A549 (cell line): ENCODE measurements at regions not wholly inside any gene's neighbourhood (a gene's known extent, or its start where the extent isn't known, plus 50 kb on each side); places are given as distances from the start of the nearest gene placed in this dataset.

Experiments
- ATAC-seq, 2 experiments: fragments of 200-7000 bp in 1 of 2; fragments of >200 bp in 1 of 2; cut with Nextera tagmentation in 1 of 2; cut with Tn5 transposase in 1 of 2; 3 replicates each; pipeline versions ENCODE4 v1.8.0 to v1.9.1; 2018 to 2020; ENCODE audit warnings: mild to moderate bottlenecking in 1 of 2, moderate library complexity in 1 of 2
- CTCF ChIA-PET: fragments of 300-600 bp; sonication (Branson Sonifier 250); formaldehyde crosslinking; extraction: SDS; loops from one replicate; lab custom pipeline; 2021; ENCODE audit warnings: antibody characterized with exemption, inconsistent platforms; lab: Yijun Ruan, JAX
- POLR2A ChIA-PET: fragments of 350-600 bp; formaldehyde crosslinking; extraction: SDS; loops from one replicate; lab custom pipeline; 2021; ENCODE audit warnings: antibody characterized with exemption, inconsistent platforms; lab: Yijun Ruan, JAX
- DNase-seq, 2 experiments: peaks; one replicate each; pipeline versions ENCODE4 v3.0.0 to v3.0.0-alpha.2; 2011 to 2016; ENCODE audit warnings: low read depth in 1 of 2, low spot score in 1 of 2
- FAIRE-seq: peaks from 2 replicates; lab custom pipeline; 2011; peaks lifted over from hg19 to GRCh38; lab: Jason Lieb, UNC
- H3K27ac ChIP-seq, 2 experiments: fragments of >200 bp; sonication (Bioruptor Twin); formaldehyde crosslinking; 3 replicates each; pipeline ENCODE4 v1.5.1; 2016 to 2017
- H3K4me1 ChIP-seq: fragments of >200 bp; sonication (Bioruptor Twin); formaldehyde crosslinking; 3 replicates; pipeline ENCODE4 v1.6.1; 2016
- H3K4me2 ChIP-seq: fragments of >200 bp; sonication (Bioruptor Twin); formaldehyde crosslinking; 3 replicates; pipeline ENCODE4 v1.6.1; 2016
- H3K4me3 ChIP-seq: fragments of >200 bp; sonication (Bioruptor Twin); formaldehyde crosslinking; 3 replicates; pipeline ENCODE4 v1.5.1; 2016
- H3K9me3 ChIP-seq: fragments of >200 bp; sonication (Bioruptor Twin); formaldehyde crosslinking; 3 replicates; pipeline ENCODE4 v1.6.1; 2016
- BCL3 ChIP-seq: fragments of >200 bp; sonication (Bioruptor Twin); formaldehyde crosslinking; IDR thresholded peaks from 3 replicates; pipeline ENCODE4 v1.6.1; 2016
- BHLHE40 ChIP-seq: IDR thresholded peaks from 2 replicates; pipeline ENCODE4 v1.6.1; 2012; ENCODE audit warnings: low read depth, low read length, inconsistent platforms
- CBX2 ChIP-seq: fragments of 200-600 bp; sonication (generic); IDR thresholded peaks from 2 replicates; pipeline ENCODE4 v1.6.1; 2016; ENCODE audit warnings: low read depth, mild to moderate bottlenecking, borderline replicate concordance
- CBX8 ChIP-seq: fragments of 200-600 bp; sonication (generic); IDR thresholded peaks from 2 replicates; pipeline ENCODE4 v1.6.1; 2016
- E2F6 ChIP-seq: IDR thresholded peaks from 2 replicates; pipeline ENCODE4 v1.6.1; 2012; ENCODE audit warnings: low read depth, borderline replicate concordance
- EHF ChIP-seq: fragments of 250-450 bp; sonication (Bioruptor Pico); IDR thresholded peaks from 2 replicates; pipeline ENCODE4 v1.5.0; 2020; ENCODE audit warnings: mild to moderate bottlenecking
- EHMT2 ChIP-seq: fragments of 200-600 bp; sonication (generic); IDR thresholded peaks from 2 replicates; pipeline ENCODE4 v1.6.1; 2016; ENCODE audit warnings: antibody characterized with exemption, low read depth, mild to moderate bottlenecking, moderate library complexity
- ESRRA ChIP-seq: fragments of 150-350 bp; IDR thresholded peaks from 2 replicates; pipeline ENCODE4 v1.6.1; 2014; ENCODE audit warnings: mild to moderate bottlenecking, low read length, borderline replicate concordance
- HDAC2 ChIP-seq: fragments of 200-600 bp; sonication (generic); IDR thresholded peaks from 2 replicates; pipeline ENCODE4 v1.6.1; 2016
- HEYL ChIP-seq: fragments of 250-450 bp; sonication (Bioruptor Pico); IDR thresholded peaks from 2 replicates; pipeline ENCODE4 v1.8.0; 2021; ENCODE audit warnings: mild to moderate bottlenecking, moderate library complexity
- HMGXB4 ChIP-seq: fragments of 250-450 bp; sonication (Bioruptor Pico); IDR thresholded peaks from 2 replicates; pipeline ENCODE4 v1.5.0; 2021; ENCODE audit warnings: mild to moderate bottlenecking, moderate library complexity, borderline replicate concordance
- HOXB13 ChIP-seq: fragments of 250-450 bp; sonication (Bioruptor Pico); IDR thresholded peaks from 2 replicates; pipeline ENCODE4 v1.5.0; 2020; ENCODE audit warnings: low read depth, mild to moderate bottlenecking, moderate library complexity
- HOXB5 ChIP-seq: fragments of 250-450 bp; sonication (Bioruptor Pico); IDR thresholded peaks from 2 replicates; pipeline ENCODE4 v1.5.0; 2020; ENCODE audit warnings: mild to moderate bottlenecking, moderate library complexity
- JUN ChIP-seq, 2 experiments: fragments of >200 bp; sonication (Bioruptor Twin); formaldehyde crosslinking; IDR thresholded peaks; 2 replicates in 1 of 2; 3 replicates in 1 of 2; pipeline ENCODE4 v1.6.1; 2016 to 2017
- KDM1A ChIP-seq: fragments of 200-600 bp; sonication (generic); IDR thresholded peaks from 2 replicates; pipeline ENCODE4 v1.6.1; 2016; ENCODE audit warnings: low read depth, mild to moderate bottlenecking
- NPAS2 ChIP-seq: fragments of 250-450 bp; sonication (Bioruptor Pico); IDR thresholded peaks from 2 replicates; pipeline ENCODE4 v1.8.0; 2022; ENCODE audit warnings: mild to moderate bottlenecking, moderate library complexity, borderline replicate concordance
- NR3C1 ChIP-seq: fragments of >200 bp; sonication (Bioruptor Twin); formaldehyde crosslinking; IDR thresholded peaks from 3 replicates; pipeline ENCODE4 v1.6.1; 2017
- PBX3 ChIP-seq: IDR thresholded peaks from 2 replicates; pipeline ENCODE4 v1.6.1; 2012
- PHF8 ChIP-seq: fragments of 200-600 bp; sonication (generic); IDR thresholded peaks from 2 replicates; pipeline ENCODE4 v1.6.1; 2016; ENCODE audit warnings: low read depth, mild to moderate bottlenecking, antibody characterized with exemption, moderate library complexity, borderline replicate concordance
- POLR2A ChIP-seq: IDR thresholded peaks from 2 replicates; pipeline ENCODE4 v1.6.1; 2012; ENCODE audit warnings: mild to moderate bottlenecking, low read length
- SMC3 ChIP-seq: fragments of >200 bp; sonication (Bioruptor Twin); formaldehyde crosslinking; IDR thresholded peaks from 3 replicates; pipeline ENCODE4 v1.6.1; 2018; ENCODE audit warnings: inconsistent platforms
- TFCP2L1 ChIP-seq: fragments of 250-450 bp; sonication (Bioruptor Pico); IDR thresholded peaks from 2 replicates; pipeline ENCODE4 v1.5.0; 2021; ENCODE audit warnings: mild to moderate bottlenecking
- USF2 ChIP-seq: fragments of 450-650 bp; IDR thresholded peaks from 2 replicates; pipeline ENCODE4 v1.6.1; 2014; ENCODE audit warnings: antibody characterized with exemption
- ZFP36 ChIP-seq: fragments of 450-650 bp; IDR thresholded peaks from 2 replicates; pipeline ENCODE4 v1.6.1; 2014; ENCODE audit warnings: borderline replicate concordance; ENCODE audit not compliant: partially characterized antibody
- WGBS: methylation state at CpG from one replicate; pipeline ENCODE4 v1.1.6; 2017; ENCODE audit errors: missing lambda C conversion rate; 5-methylcytosine and 5-hydroxymethylcytosine counted together
- TF ChIP-seq, protein P1 (sequence below): fragments of >200 bp; sonication (Bioruptor Twin); formaldehyde crosslinking; IDR thresholded peaks from 2 replicates; pipeline ENCODE4 v1.6.1; 2016
- TF ChIP-seq, protein P2 (sequence below): fragments of 200-600 bp; sonication (generic); IDR thresholded peaks from 2 replicates; pipeline ENCODE4 v1.6.1; 2016; ENCODE audit warnings: antibody characterized with exemption, mild to moderate bottlenecking, moderate library complexity

- POLR2A ChIA-PET, result no interaction called here
- H3K4me3 ChIP-seq, result no peak overlapping the region
- FAIRE-seq (no peak), ATAC-seq (no peak), DNase-seq (no peak)
- H3K27ac ChIP-seq, result no peak overlapping the region
- TF ChIP-seq, protein P1, sequence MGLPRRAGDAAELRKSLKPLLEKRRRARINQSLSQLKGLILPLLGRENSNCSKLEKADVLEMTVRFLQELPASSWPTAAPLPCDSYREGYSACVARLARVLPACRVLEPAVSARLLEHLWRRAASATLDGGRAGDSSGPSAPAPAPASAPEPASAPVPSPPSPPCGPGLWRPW, result no peak
- TF ChIP-seq CBX8 (no peak), ZFP36 (no peak), EHMT2 (no peak), HOXB13 (CRISPR knock-in tag) (no peak), TFCP2L1 (no peak), HEYL (CRISPR knock-in tag) (no peak), BCL3 (no peak), PBX3 (no peak), EHF (CRISPR knock-in tag) (no peak), HOXB5 (CRISPR knock-in tag) (no peak), NPAS2 (no peak), CBX2 (no peak)
- H3K4me1 ChIP-seq, result no peaks in the 10 kb centered on the region
- CTCF ChIA-PET, result no interaction called here
- no peak overlapping the region for H3K4me2 ChIP-seq
- H3K9me3 ChIP-seq, result no peaks in the 10 kb centered on the region
- 71% methylated on average over 4 of the region's 4 CpGs for WGBS
Measured at GRCh38 chr1:81388435-81388834, 412.3 kb upstream of the ADGRL2 start.

DNA sequence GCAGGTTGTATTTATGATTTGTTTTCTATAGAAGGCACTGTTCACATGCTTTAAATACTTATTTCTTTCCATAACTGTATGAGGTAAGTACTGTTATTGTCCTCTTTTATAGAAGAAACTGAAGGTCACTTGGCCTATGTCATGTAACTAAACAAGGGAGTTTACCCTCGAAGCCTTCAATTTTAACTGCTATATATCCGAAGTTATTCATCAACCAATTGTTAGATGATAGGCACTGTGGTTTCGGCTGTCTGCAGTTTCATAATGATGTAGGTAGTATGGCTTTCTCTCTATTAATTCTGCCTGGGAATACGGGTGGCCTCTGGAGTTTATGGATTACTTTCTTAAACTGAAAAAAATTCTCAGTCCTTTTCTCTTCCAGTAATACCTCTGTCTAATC lies 413.3 kb upstream of the ADGRL2 start:
- no peak overlapping the region for H3K4me2 ChIP-seq
- no peak for FAIRE-seq
- no peak for TF ChIP-seq SMC3
- TF ChIP-seq USF2, result no peak
- no peak for TF ChIP-seq BHLHE40
- TF ChIP-seq, protein P1, result no peak
- no peak for TF ChIP-seq KDM1A
- TF ChIP-seq E2F6, result no peak
- TF ChIP-seq TFCP2L1, result no peak
- TF ChIP-seq HEYL (CRISPR knock-in tag), result no peak
- TF ChIP-seq ESRRA, result no peak
- no peaks in the 10 kb centered on the region for H3K9me3 ChIP-seq
- WGBS, result 24% methylated on average over 4 of the region's 4 CpGs
- no peaks in the 10 kb centered on the region for H3K4me1 ChIP-seq
- ATAC-seq, result no peak
- DNase-seq, result no peak
- H3K27ac ChIP-seq, result no peak overlapping the region
- no peak overlapping the region for H3K4me3 ChIP-seq
- POLR2A ChIA-PET, result no interaction called here
- CTCF ChIA-PET, result no interaction called here

- ATAC-seq (no peak), FAIRE-seq (no peak), DNase-seq (no peak)
- Histone ChIP-seq H3K9me3 (no peaks in the 10 kb centered on the region), H3K4me2 (no peak overlapping the region), H3K4me3 (no peak overlapping the region), H3K4me1 (no peaks in the 10 kb centered on the region), H3K27ac (no peak overlapping the region)
- ChIA-PET CTCF (no interaction called here), POLR2A (no interaction called here)
- WGBS, result 79% methylated on average over 3 of the region's 3 CpGs
- TF ChIP-seq HDAC2 (no peak), NR3C1 (no peak), PHF8 (no peak), HMGXB4 (CRISPR knock-in tag) (no peak), NPAS2 (no peak), POLR2A (no peak), TFCP2L1 (no peak), SMC3 (no peak), BHLHE40 (no peak), JUN (IDR thresholded peaks at IDR 0.05) (no peak), CBX2 (no peak)
- TF ChIP-seq, protein P2, sequence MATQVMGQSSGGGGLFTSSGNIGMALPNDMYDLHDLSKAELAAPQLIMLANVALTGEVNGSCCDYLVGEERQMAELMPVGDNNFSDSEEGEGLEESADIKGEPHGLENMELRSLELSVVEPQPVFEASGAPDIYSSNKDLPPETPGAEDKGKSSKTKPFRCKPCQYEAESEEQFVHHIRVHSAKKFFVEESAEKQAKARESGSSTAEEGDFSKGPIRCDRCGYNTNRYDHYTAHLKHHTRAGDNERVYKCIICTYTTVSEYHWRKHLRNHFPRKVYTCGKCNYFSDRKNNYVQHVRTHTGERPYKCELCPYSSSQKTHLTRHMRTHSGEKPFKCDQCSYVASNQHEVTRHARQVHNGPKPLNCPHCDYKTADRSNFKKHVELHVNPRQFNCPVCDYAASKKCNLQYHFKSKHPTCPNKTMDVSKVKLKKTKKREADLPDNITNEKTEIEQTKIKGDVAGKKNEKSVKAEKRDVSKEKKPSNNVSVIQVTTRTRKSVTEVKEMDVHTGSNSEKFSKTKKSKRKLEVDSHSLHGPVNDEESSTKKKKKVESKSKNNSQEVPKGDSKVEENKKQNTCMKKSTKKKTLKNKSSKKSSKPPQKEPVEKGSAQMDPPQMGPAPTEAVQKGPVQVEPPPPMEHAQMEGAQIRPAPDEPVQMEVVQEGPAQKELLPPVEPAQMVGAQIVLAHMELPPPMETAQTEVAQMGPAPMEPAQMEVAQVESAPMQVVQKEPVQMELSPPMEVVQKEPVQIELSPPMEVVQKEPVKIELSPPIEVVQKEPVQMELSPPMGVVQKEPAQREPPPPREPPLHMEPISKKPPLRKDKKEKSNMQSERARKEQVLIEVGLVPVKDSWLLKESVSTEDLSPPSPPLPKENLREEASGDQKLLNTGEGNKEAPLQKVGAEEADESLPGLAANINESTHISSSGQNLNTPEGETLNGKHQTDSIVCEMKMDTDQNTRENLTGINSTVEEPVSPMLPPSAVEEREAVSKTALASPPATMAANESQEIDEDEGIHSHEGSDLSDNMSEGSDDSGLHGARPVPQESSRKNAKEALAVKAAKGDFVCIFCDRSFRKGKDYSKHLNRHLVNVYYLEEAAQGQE, result no peak
Measured at GRCh38 chr1:81382561-81382960, 418.2 kb upstream of the ADGRL2 start.
